MM.1S (cell line): ENCODE measurements at regions not wholly inside any gene's neighbourhood (a gene's known extent, or its start where the extent isn't known, plus 50 kb on each side); places are given as distances from the start of the nearest gene placed in this dataset.
"Not testable (repeated sequence)": the region's sequence is repeated elsewhere in the genome, so short reads cannot be mapped to it uniquely, and the experiment has no call there.

ENCODE experiments used
- DNase-seq: peaks from one replicate; pipeline ENCODE4 v3.0.0-alpha.2; 2015
- H2AFZ ChIP-seq: fragments of 300-600 bp; sonication (generic); 2 replicates; pipeline ENCODE4 v1.6.0; 2016; ENCODE audit warnings: antibody characterized with exemption, low read length
- H3F3A ChIP-seq: fragments of 300-600 bp; sonication (generic); 2 replicates; pipeline ENCODE4 v1.6.1; 2016; ENCODE audit warnings: mild to moderate bottlenecking, antibody characterized with exemption, low read length, moderate library complexity, mixed read lengths; ENCODE audit not compliant: insufficient read depth
- H3K27ac ChIP-seq: fragments of 300-600 bp; sonication (generic); 2 replicates; pipeline ENCODE4 v1.5.1; 2016; ENCODE audit warnings: mild to moderate bottlenecking, low read length
- H3K27me3 ChIP-seq: fragments of 300-600 bp; sonication (generic); replicated peaks from 2 replicates; pipeline ENCODE4 v1.6.0; 2016; ENCODE audit warnings: low read length; ENCODE audit not compliant: insufficient read depth
- H3K36me3 ChIP-seq: fragments of 300-600 bp; sonication (generic); replicated peaks from 2 replicates; pipeline ENCODE4 v1.6.1; 2016; ENCODE audit warnings: mild to moderate bottlenecking, low read length, mixed read lengths; ENCODE audit not compliant: insufficient read depth
- H3K4me1 ChIP-seq: fragments of 300-600 bp; sonication (generic); 2 replicates; pipeline ENCODE4 v1.6.1; 2016; ENCODE audit warnings: low read length, mixed read lengths
- H3K4me2 ChIP-seq: fragments of 300-600 bp; sonication (generic); 2 replicates; pipeline ENCODE4 v1.6.0; 2016; ENCODE audit warnings: low read depth, low read length
- H3K4me3 ChIP-seq: fragments of 300-600 bp; sonication (generic); 2 replicates; pipeline ENCODE4 v1.5.1; 2016; ENCODE audit warnings: low read length, mixed read lengths
- H3K79me2 ChIP-seq: fragments of 300-600 bp; sonication (generic); 2 replicates; pipeline ENCODE4 v1.6.1; 2016; ENCODE audit warnings: mixed run types, low read length, mixed read lengths
- H3K9ac ChIP-seq: fragments of 300-600 bp; sonication (generic); 2 replicates; pipeline ENCODE4 v1.6.1; 2016; ENCODE audit warnings: low read length, mixed read lengths
- H3K9me2 ChIP-seq: fragments of 300-600 bp; sonication (generic); replicated peaks from 2 replicates; pipeline ENCODE4 v1.6.1; 2016; ENCODE audit warnings: mild to moderate bottlenecking, low read length, mixed read lengths; ENCODE audit not compliant: insufficient read depth
- H3K9me3 ChIP-seq: fragments of 300-600 bp; sonication (generic); replicated peaks from 2 replicates; pipeline ENCODE4 v1.6.1; 2016; ENCODE audit warnings: mild to moderate bottlenecking, low read length, mixed read lengths; ENCODE audit not compliant: insufficient read depth
- H4K20me1 ChIP-seq: fragments of 300-600 bp; sonication (generic); 2 replicates; pipeline ENCODE4 v1.6.1; 2016; ENCODE audit warnings: mild to moderate bottlenecking, low read length, moderate library complexity, mixed read lengths; ENCODE audit not compliant: insufficient read depth
- EZH2 ChIP-seq: fragments of 300-600 bp; sonication (generic); optimal IDR thresholded peaks from 2 replicates; pipeline ENCODE3; 2017; ENCODE audit warnings: low read depth, mild to moderate bottlenecking, antibody characterized with exemption, low read length, mixed read lengths
- EZH2phosphoT487 ChIP-seq: fragments of 300-600 bp; sonication (generic); IDR thresholded peaks from 2 replicates; pipeline ENCODE4 v1.6.1; 2018; ENCODE audit warnings: antibody characterized with exemption, low read length
- TF ChIP-seq, protein P1 (sequence below): fragments of 300-600 bp; sonication (generic); IDR thresholded peaks from 2 replicates; pipeline ENCODE4 v1.5.1; 2016; ENCODE audit warnings: antibody characterized with exemption, low read length, mixed read lengths

DNA sequence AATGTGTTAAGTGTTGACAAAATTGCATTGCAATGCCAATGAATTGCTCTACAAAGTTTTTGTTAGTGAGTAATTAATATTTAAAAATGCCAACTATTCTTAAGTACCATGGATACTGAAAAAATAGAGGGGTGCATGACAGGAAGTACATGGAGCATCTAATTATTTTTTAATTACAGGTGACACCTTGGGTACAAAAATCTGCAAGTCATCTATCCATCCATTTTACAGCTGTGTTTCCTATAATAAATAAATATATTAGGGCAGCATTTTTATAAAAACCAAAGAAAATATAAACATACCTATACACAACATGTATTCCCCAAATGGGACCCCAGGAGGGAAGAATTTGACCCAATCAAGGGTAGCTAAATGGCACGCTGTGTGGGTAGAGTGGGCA is 304.6 kb downstream of the XPNPEP1 start:
- no peak overlapping the region for H3K9ac ChIP-seq
- no peaks in the 10 kb centered on the region for H3K9me3 ChIP-seq
- H3K36me3 ChIP-seq, result no peaks in the 10 kb centered on the region
- H3K9me2 ChIP-seq, result no peaks in the 10 kb centered on the region
- H3K27ac ChIP-seq, result no peak overlapping the region
- H3K4me2 ChIP-seq, result no peak overlapping the region
- H3F3A ChIP-seq, result no peaks in the 10 kb centered on the region
- H3K79me2 ChIP-seq, result no peaks in the 10 kb centered on the region
- H4K20me1 ChIP-seq, result no peaks in the 10 kb centered on the region
- H3K27me3 ChIP-seq, result no peaks in the 10 kb centered on the region
- no peak for TF ChIP-seq EZH2phosphoT487
- TF ChIP-seq, protein P1, sequence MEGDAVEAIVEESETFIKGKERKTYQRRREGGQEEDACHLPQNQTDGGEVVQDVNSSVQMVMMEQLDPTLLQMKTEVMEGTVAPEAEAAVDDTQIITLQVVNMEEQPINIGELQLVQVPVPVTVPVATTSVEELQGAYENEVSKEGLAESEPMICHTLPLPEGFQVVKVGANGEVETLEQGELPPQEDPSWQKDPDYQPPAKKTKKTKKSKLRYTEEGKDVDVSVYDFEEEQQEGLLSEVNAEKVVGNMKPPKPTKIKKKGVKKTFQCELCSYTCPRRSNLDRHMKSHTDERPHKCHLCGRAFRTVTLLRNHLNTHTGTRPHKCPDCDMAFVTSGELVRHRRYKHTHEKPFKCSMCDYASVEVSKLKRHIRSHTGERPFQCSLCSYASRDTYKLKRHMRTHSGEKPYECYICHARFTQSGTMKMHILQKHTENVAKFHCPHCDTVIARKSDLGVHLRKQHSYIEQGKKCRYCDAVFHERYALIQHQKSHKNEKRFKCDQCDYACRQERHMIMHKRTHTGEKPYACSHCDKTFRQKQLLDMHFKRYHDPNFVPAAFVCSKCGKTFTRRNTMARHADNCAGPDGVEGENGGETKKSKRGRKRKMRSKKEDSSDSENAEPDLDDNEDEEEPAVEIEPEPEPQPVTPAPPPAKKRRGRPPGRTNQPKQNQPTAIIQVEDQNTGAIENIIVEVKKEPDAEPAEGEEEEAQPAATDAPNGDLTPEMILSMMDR, result no peak
- TF ChIP-seq EZH2, result no peak
- no peaks in the 10 kb centered on the region for H3K4me1 ChIP-seq
- no peak overlapping the region for H3K4me3 ChIP-seq
- no peak overlapping the region for H2AFZ ChIP-seq
- DNase-seq, result no peak

DNA sequence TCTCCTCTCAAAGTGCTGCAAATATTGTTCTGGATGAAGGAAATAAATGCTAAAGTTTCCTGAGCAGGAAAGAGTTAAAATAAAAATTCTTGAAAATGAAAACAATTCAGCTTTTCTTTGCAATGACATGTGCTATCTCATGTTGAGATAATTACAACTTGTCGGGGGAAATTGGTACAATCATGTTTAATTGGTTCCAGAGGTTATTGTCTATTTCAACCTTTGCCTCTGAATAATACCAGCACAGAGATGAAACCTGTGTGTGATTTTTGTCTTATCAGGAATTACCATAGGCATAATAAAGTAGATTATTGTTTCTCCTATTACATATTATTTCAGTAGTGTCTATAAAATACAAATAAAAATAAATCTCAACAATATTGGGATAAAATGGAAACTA is 305.0 kb downstream of the XPNPEP1 start:
- Histone ChIP-seq H2AFZ (no peak overlapping the region), H3K79me2 (no peaks in the 10 kb centered on the region), H3K4me3 (no peak overlapping the region), H4K20me1 (no peaks in the 10 kb centered on the region), H3K4me2 (no peak overlapping the region), H3K4me1 (no peaks in the 10 kb centered on the region), H3F3A (no peaks in the 10 kb centered on the region), H3K9me3 (no peaks in the 10 kb centered on the region), H3K36me3 (no peaks in the 10 kb centered on the region), H3K9ac (no peak overlapping the region), H3K27me3 (no peaks in the 10 kb centered on the region), H3K27ac (no peak overlapping the region), H3K9me2 (no peaks in the 10 kb centered on the region)
- DNase-seq, result no peak
- TF ChIP-seq EZH2 (no peak), EZH2phosphoT487 (no peak)
- TF ChIP-seq, protein P1, result no peak

DNA sequence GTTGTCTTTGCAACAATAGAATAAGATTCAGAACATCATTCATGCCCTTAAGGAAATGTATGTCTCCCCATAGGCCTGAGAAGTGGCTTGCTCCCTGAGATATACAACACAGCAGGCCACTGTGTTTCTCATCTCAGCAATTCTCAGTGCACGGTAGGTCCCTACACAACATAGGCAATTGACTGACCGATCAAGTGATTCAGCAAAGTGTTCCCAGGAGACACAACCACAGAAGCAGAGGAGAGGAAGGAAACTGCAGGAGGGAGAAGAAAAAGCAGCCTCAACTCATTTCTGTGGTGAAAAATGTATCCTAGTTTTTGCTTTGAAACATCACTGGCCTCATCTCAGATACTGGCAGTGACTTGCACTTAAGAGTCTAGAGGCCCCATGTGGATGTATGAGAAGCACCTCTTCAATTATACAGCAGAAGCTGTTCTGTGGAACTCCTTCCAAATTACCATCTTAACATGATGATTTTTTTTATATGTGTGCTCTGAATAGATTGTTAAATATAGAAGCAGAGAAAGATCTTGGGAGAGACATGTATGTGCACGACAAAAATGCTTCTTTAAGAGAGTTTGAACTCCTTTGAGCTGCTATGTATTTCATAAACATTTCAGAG is 306.8 kb downstream of the XPNPEP1 start:
- Histone ChIP-seq H3K36me3 (no peaks in the 10 kb centered on the region), H4K20me1 (no peaks in the 10 kb centered on the region), H3K9ac (no peak overlapping the region), H3K9me3 (no peaks in the 10 kb centered on the region), H2AFZ (no peak overlapping the region), H3K27me3 (no peaks in the 10 kb centered on the region), H3K4me2 (no peak overlapping the region), H3K79me2 (no peaks in the 10 kb centered on the region), H3K4me1 (no peaks in the 10 kb centered on the region), H3K9me2 (no peaks in the 10 kb centered on the region), H3K4me3 (no peak overlapping the region), H3F3A (no peaks in the 10 kb centered on the region), H3K27ac (no peak overlapping the region)
- no peak for DNase-seq
- TF ChIP-seq EZH2 (no peak), EZH2phosphoT487 (no peak)
- TF ChIP-seq, protein P1, result no peak

DNA sequence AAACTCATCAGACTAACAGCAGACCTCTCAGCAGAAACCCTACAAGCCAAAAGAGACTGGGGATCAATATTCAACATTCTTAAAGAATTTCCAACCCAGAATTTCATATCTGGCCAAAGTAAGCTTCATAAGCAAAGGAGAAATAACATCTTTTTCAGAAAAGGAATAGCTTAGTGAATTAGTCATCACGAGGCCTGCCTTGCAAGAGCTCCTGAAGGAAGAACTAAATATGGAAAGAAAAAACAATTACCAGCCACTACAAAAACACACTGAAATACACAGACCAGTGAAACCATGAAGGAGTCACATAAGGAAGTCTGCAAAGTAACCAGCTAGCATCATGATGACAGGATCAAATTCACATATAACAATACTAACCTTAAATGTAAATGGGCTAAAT is 328.0 kb downstream of the XPNPEP1 start:
- not testable (repeated sequence) for DNase-seq, H3K27ac ChIP-seq, H4K20me1 ChIP-seq, H3K4me3 ChIP-seq, H3K79me2 ChIP-seq, H2AFZ ChIP-seq, H3K9ac ChIP-seq, H3K4me1 ChIP-seq, H3K27me3 ChIP-seq, H3K9me3 ChIP-seq, H3K36me3 ChIP-seq, H3K4me2 ChIP-seq, H3F3A ChIP-seq, H3K9me2 ChIP-seq
